Psoas muscle (tissue), 7 donors: ENCODE measurements at regions not wholly inside any gene's neighbourhood (a gene's known extent, or its start where the extent isn't known, plus 50 kb on each side); places are given as distances from the start of the nearest gene placed in this dataset.

Source experiments
- ATAC-seq, 4 donors: fragments of 200-7000 bp; cut with Tn5 transposase; one replicate each; pipeline ENCODE4 v1.9.1; 2020; ENCODE audit warnings: moderate library complexity in 3 of 4, mild to moderate bottlenecking in 2 of 4
- DNase-seq, 2 donors: peaks; one replicate each; pipeline ENCODE4 v3.0.0-alpha.2; 2020
- H3K27ac ChIP-seq: fragments of 200-600 bp; one replicate; pipeline ENCODE4 v1.8.0; 2022
- H3K27me3 ChIP-seq, 3 donors: fragments of 200-600 bp in 1 of 3; one replicate each; pipeline versions ENCODE4 v1.6.1 to v1.8.0; 2013 to 2022; ENCODE audit warnings: low read length in 2 of 3, mild to moderate bottlenecking in 2 of 3, moderate library complexity in 1 of 3; ENCODE audit not compliant: insufficient read depth in 3 of 3
- H3K36me3 ChIP-seq, 2 donors: fragments of 200-600 bp in 1 of 2; one replicate each; pipeline versions ENCODE4 v1.6.1 to v1.8.0; 2013 to 2022; ENCODE audit warnings: low read depth in 1 of 2, mild to moderate bottlenecking in 1 of 2, moderate library complexity in 1 of 2; ENCODE audit not compliant: insufficient read depth in 1 of 2
- H3K4me1 ChIP-seq: fragments of 200-600 bp; one replicate; pipeline ENCODE4 v1.8.0; 2022
- H3K4me3 ChIP-seq: fragments of 200-600 bp; one replicate; pipeline ENCODE4 v1.8.0; 2022; ENCODE audit warnings: mild to moderate bottlenecking
- H3K9me3 ChIP-seq: fragments of 200-600 bp; one replicate; pipeline ENCODE4 v1.8.0; 2022
- WGBS, 3 donors: extraction: QIAGEN DNeasy Blood & Tissue Kit; methylation state at CpG; one replicate each; pipeline versions ENCODE4 v1.1.6 to v1.1.7; 2013; 5-methylcytosine and 5-hydroxymethylcytosine counted together
- intact Hi-C, 2 donors: fragments of 100-400 bp; cut with DNase I; formaldehyde crosslinking; loops; one replicate each; pipeline versions ENCODE4 v1.11.0 to v1.14.2; 2022
- TF ChIP-seq, protein P1 (sequence below): fragments of 200-600 bp; IDR thresholded peaks from one replicate; pipeline ENCODE4 v1.8.0; 2022; ENCODE audit warnings: antibody characterized with exemption
- donor health status: healthy with polysubstance abuse.
- donor health status: DM: no; HTN: no; CAD: no; lungs with moderate emphysema.
- donor health status: Bipolar disorder and iron deficiency.
- donor health status: healthy.
- donor health status: DM: yes; HTN: yes; CAD: no.
- donor health status: DM: no; HTN: no; CAD: no.
- donor health status: DM: yes; HTN: yes; CAD: no.

DNA sequence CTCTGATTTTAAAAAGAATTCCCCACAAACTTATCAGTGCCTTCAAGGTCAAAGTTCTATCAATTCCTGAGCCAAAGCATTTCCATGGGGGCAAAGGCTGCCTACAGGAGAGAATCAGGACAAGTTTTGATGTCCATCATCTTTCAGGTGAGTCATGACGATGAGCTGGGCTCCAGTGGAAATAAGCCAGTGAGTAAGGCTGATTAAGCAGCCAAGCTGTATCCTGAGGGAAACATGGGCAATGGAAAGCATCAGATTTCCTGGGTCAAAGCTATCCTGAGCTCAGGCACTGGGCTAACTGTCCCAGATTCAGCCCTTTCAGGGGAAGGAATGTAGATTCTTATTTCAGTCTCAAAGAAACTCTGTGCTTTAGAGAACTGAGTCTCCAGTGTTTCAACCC lies 377.4 kb downstream of the CD109 start:
- ATAC-seq (peak in 1 of 4 donors; percentile 27), DNase-seq (peak in 1 of 2 donors; percentile 14)
- no peaks in the 10 kb centered on the region for H3K36me3 ChIP-seq
- no peaks in the 10 kb centered on the region for H3K9me3 ChIP-seq
- H3K4me1 ChIP-seq, result no peaks in the 10 kb centered on the region
- no peak overlapping the region for H3K4me3 ChIP-seq
- intact Hi-C loops, result no loop called here
- H3K27me3 ChIP-seq, result no peaks in the 10 kb centered on the region
- 54 to 82% (median 73%) methylated on average over 1 of the region's 1 CpG for WGBS, 3 donors
- H3K27ac ChIP-seq, result no peak overlapping the region
- TF ChIP-seq, protein P1, sequence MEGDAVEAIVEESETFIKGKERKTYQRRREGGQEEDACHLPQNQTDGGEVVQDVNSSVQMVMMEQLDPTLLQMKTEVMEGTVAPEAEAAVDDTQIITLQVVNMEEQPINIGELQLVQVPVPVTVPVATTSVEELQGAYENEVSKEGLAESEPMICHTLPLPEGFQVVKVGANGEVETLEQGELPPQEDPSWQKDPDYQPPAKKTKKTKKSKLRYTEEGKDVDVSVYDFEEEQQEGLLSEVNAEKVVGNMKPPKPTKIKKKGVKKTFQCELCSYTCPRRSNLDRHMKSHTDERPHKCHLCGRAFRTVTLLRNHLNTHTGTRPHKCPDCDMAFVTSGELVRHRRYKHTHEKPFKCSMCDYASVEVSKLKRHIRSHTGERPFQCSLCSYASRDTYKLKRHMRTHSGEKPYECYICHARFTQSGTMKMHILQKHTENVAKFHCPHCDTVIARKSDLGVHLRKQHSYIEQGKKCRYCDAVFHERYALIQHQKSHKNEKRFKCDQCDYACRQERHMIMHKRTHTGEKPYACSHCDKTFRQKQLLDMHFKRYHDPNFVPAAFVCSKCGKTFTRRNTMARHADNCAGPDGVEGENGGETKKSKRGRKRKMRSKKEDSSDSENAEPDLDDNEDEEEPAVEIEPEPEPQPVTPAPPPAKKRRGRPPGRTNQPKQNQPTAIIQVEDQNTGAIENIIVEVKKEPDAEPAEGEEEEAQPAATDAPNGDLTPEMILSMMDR, result no peak

DNA sequence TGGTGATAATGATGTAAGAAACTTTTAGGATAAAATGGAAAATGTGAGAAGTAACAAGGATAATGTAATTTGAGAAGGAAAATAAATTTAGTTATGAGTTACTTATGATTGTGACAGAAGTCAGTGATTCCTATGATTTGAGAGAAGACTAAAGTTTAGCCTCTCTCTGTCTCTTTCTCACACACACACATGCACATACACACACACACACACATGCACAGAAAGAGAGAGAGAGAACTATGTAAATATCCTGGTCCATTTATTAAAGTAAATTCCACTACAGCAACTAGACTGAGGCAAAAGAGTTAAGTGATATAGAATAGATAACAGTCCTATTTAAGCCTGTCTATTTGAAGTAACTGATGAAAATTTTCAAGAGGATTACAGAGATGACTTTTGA lies 375.2 kb downstream of the CD109 start:
- no peaks in the 10 kb centered on the region for H3K9me3 ChIP-seq
- no peak overlapping the region for H3K27ac ChIP-seq
- intact Hi-C loops, result no loop called here
- DNase-seq (no peak), ATAC-seq (no peak)
- H3K4me3 ChIP-seq, result no peak overlapping the region
- no peaks in the 10 kb centered on the region for H3K36me3 ChIP-seq
- TF ChIP-seq, protein P1, result no peak
- no peaks in the 10 kb centered on the region for H3K27me3 ChIP-seq
- no peaks in the 10 kb centered on the region for H3K4me1 ChIP-seq

DNA sequence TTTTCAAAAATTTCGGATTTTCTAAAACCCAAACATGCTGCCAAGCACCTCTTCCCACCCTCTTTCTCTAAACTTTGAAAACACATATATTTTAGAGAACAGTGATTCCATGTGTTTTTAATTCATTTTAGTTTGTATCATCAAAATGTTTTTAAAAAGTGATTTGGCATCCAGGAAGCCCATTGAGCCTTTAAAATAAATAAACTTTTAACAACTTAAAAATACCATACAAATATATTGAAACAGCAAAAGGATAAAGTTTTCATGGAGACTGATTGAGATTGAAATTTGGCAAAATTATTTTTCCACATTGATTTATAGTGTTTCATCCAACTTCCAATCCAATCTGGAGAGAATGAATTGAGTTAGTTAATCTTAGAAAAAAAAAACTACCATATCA lies 374.7 kb downstream of the CD109 start:
- no peaks in the 10 kb centered on the region for H3K4me1 ChIP-seq
- WGBS, 3 donors, result 59 to 74% (median 67%) methylated on average over 1 of the region's 1 CpG
- TF ChIP-seq, protein P1, result no peak
- DNase-seq, result no peak
- intact Hi-C loops, result no loop called here
- no peaks in the 10 kb centered on the region for H3K27me3 ChIP-seq
- no peaks in the 10 kb centered on the region for H3K9me3 ChIP-seq
- no peak overlapping the region for H3K27ac ChIP-seq
- no peak for ATAC-seq
- no peak overlapping the region for H3K4me3 ChIP-seq
- no peaks in the 10 kb centered on the region for H3K36me3 ChIP-seq

DNA sequence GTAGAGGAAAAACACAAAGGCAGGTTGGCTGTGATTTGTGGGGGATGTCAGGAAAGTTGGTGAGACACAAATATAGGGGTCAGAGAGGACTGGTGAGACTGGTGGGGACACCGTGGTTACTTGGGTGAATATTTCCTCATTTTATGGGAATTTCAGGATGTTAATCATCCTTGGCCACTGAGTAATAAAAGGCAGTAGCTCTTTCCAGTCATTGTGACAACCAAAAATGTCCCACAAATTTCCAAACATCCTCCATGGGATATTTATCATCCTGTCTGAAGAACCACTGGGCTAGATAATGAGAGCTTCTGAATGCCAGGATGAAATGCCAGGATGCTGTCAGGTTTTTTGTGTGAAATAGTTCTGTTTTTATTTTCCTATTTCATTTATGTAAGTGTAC lies 374.1 kb downstream of the CD109 start:
- no peaks in the 10 kb centered on the region for H3K36me3 ChIP-seq
- no peak overlapping the region for H3K4me3 ChIP-seq
- TF ChIP-seq, protein P1, result no peak
- no peak overlapping the region for H3K27ac ChIP-seq
- DNase-seq (no peak), ATAC-seq (no peak)
- intact Hi-C loops, result no loop called here
- WGBS, 3 donors, result 49 to 50% (median 50%) methylated on average over 1 of the region's 1 CpG
- H3K4me1 ChIP-seq, result no peaks in the 10 kb centered on the region
- H3K27me3 ChIP-seq, result no peaks in the 10 kb centered on the region
- H3K9me3 ChIP-seq, result no peaks in the 10 kb centered on the region

DNA sequence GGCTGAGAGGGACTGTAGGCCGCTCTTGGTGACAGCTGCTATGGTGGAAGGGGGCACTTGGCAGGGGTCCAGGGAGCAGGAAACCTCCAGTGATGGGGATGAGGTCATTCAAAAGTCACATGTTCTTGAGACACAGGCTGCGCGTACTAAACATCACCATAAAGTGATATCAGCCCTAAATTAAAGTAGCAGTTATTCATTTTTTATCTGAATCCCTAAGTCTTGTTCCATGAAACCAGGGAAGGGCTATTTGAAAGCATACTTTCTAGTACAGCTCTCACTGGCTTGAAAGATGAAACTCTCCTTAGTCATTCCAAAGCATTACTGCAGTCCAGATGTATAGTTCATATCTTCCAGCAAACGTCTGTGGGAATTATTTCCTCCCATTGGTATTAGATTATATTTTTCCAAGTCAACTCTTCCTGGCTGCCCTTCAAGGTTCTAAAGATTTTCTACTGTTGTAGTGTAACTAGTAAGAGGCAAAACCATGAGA lies 373.1 kb downstream of the CD109 start:
- WGBS, 3 donors, result 25 to 38% (median 27%) methylated on average over 4 of the region's 4 CpGs
- H3K27me3 ChIP-seq, result no peaks in the 10 kb centered on the region
- ATAC-seq (no peak), DNase-seq (peak in 1 of 2 donors; percentile 11)
- TF ChIP-seq, protein P1, result no peak
- no peak overlapping the region for H3K27ac ChIP-seq
- no peaks in the 10 kb centered on the region for H3K4me1 ChIP-seq
- intact Hi-C loops, result no loop called here
- H3K4me3 ChIP-seq, result no peak overlapping the region
- H3K9me3 ChIP-seq, result no peaks in the 10 kb centered on the region
- no peaks in the 10 kb centered on the region for H3K36me3 ChIP-seq
